Spleen (tissue), 7 donors: ENCODE measurements at regions not wholly inside any gene's neighbourhood (a gene's known extent, or its start where the extent isn't known, plus 50 kb on each side); places are given as distances from the start of the nearest gene placed in this dataset.

Experiments
- CTCF ChIP-seq, 11 experiments: fragments of 200-600 bp in 7 of 11; fragments of 450-650 bp in 4 of 11; sonication (generic) in 4 of 11; IDR thresholded peaks in 8 of 11; conservative IDR thresholded peaks in 3 of 11; 1 replicate in 7 of 11; 2 replicates in 4 of 11; pipeline versions ENCODE4 v1.4.0 to v1.8.0; 2016 to 2021; ENCODE audit warnings: antibody characterized with exemption in 11 of 11, inconsistent platforms in 4 of 11, mild to moderate bottlenecking in 1 of 11
- POLR2AphosphoS5 ChIP-seq, 3 donors: sonication (generic); formaldehyde crosslinking; IDR thresholded peaks; one replicate each; pipeline ENCODE4 v1.5.1; 2017; ENCODE audit warnings: antibody characterized with exemption in 3 of 3
- donor health status: DM: no; HTN: no; CAD: no; lungs with moderate emphysema.
- donor health status: DM: no; HTN: no; CAD: no.
- donor health status: DM: no; HTN: no; CAD: no.

- TF ChIP-seq CTCF (IDR thresholded peaks at IDR 0.05 in 8 of 11, conservative IDR thresholded peaks at IDR 0.05 in 3 of 11) (no peak), POLR2AphosphoS5 (IDR thresholded peaks at IDR 0.05) (no peak)
These were observed 163.0 kb downstream of the SIM1 start for GRCh38 chr6:100301731-100302130.
